Panc1 (cell line): ENCODE measurements at regions not wholly inside any gene's neighbourhood (a gene's known extent, or its start where the extent isn't known, plus 50 kb on each side); places are given as distances from the start of the nearest gene placed in this dataset.

Source experiments
- CTCF ChIP-seq: fragments of 450-650 bp; IDR thresholded peaks from 2 replicates; pipeline ENCODE4 v1.5.1; 2017; ENCODE audit warnings: mild to moderate bottlenecking
- POLR2AphosphoS5 ChIP-seq: IDR thresholded peaks from 2 replicates; pipeline ENCODE4 v1.6.1; 2012; ENCODE audit warnings: mild to moderate bottlenecking, low read depth, low read length, moderate library complexity
- REST ChIP-seq, 2 experiments: IDR thresholded peaks; 2 replicates each; pipeline ENCODE4 v1.6.1; 2011 to 2012; ENCODE audit warnings: low read depth in 2 of 2, control low read depth in 1 of 2, low read length in 1 of 2, mild to moderate bottlenecking in 1 of 2, moderate library complexity in 1 of 2; ENCODE audit not compliant: insufficient read depth in 1 of 2
- SIN3A ChIP-seq: IDR thresholded peaks from 2 replicates; pipeline ENCODE4 v1.6.1; 2012; ENCODE audit warnings: low read depth, mild to moderate bottlenecking, low read length, moderate library complexity, borderline replicate concordance; ENCODE audit not compliant: insufficient read depth
- TCF7L2 ChIP-seq: IDR thresholded peaks from 2 replicates; pipeline ENCODE4 v1.6.1; 2011; ENCODE audit warnings: mild to moderate bottlenecking, low read depth, low read length, inconsistent platforms

GRCh38 chr4:147325571-147325981 is 155.3 kb upstream of the EDNRA start:
- TF ChIP-seq CTCF: no peak
- no peak for TF ChIP-seq POLR2AphosphoS5
- no peak for TF ChIP-seq SIN3A
- TF ChIP-seq REST (IDR thresholded peaks at IDR 0.05; ENCODE audit: insufficient read depth in 1 of 2, low read depth in 2 of 2, low read length in 1 of 2): no peak
- no peak for TF ChIP-seq TCF7L2
